SK-N-SH treated with all-trans-retinoic acid at 6 μM for 48 hours (cell line): ENCODE measurements at regions not wholly inside any gene's neighbourhood (a gene's known extent, or its start where the extent isn't known, plus 50 kb on each side); places are given as distances from the start of the nearest gene placed in this dataset.
A peak's percentile ranks its signal among the peaks of the same experiment; 100 is the strongest.

Experiments used
- ATAC-seq: fragments of 200-7000 bp; cut with Tn5 transposase; 3 replicates; pipeline ENCODE4 v1.9.1; 2020; ENCODE audit warnings: mild to moderate bottlenecking, moderate library complexity
- BACH2 ChIP-seq: fragments of 250-450 bp; sonication (Bioruptor Pico); IDR thresholded peaks from 2 replicates; pipeline ENCODE4 v1.9.0; 2021; ENCODE audit warnings: mild to moderate bottlenecking, borderline replicate concordance
- ESRRG ChIP-seq: fragments of 250-450 bp; sonication (Bioruptor Pico); IDR thresholded peaks from 2 replicates; pipeline ENCODE4 v1.6.1; 2021; ENCODE audit warnings: mild to moderate bottlenecking
- GLIS3 ChIP-seq: fragments of 250-450 bp; sonication (Bioruptor Pico); IDR thresholded peaks from 2 replicates; pipeline ENCODE4 v1.5.0; 2020; ENCODE audit warnings: mild to moderate bottlenecking, moderate library complexity
- ISL1 ChIP-seq: fragments of 250-450 bp; sonication (Bioruptor Pico); IDR thresholded peaks from 2 replicates; pipeline ENCODE4 v2.1.2; 2022; ENCODE audit warnings: mild to moderate bottlenecking, moderate library complexity
- OSR1 ChIP-seq: fragments of 250-450 bp; sonication (Bioruptor Pico); IDR thresholded peaks from 2 replicates; pipeline ENCODE4 v1.8.0; 2022; ENCODE audit warnings: moderate library complexity, mild to moderate bottlenecking, inconsistent platforms
- RARB ChIP-seq: fragments of 250-450 bp; sonication (Bioruptor Pico); IDR thresholded peaks from 2 replicates; pipeline ENCODE4 v1.8.0; 2021; ENCODE audit warnings: mild to moderate bottlenecking, moderate library complexity
- SNAI2 ChIP-seq: fragments of 250-450 bp; sonication (Bioruptor Pico); IDR thresholded peaks from 2 replicates; pipeline ENCODE4 v1.5.0; 2020; ENCODE audit warnings: mild to moderate bottlenecking, moderate library complexity
- TCF4 ChIP-seq: fragments of 250-450 bp; sonication (Bioruptor Pico); IDR thresholded peaks from 2 replicates; pipeline ENCODE4 v1.8.0; 2021; ENCODE audit warnings: mild to moderate bottlenecking, moderate library complexity, borderline replicate concordance
- TOX ChIP-seq: fragments of 250-450 bp; sonication (Bioruptor Pico); IDR thresholded peaks from 2 replicates; pipeline ENCODE4 v1.8.0; 2021; ENCODE audit warnings: mild to moderate bottlenecking, moderate library complexity, borderline replicate concordance
- ZNF565 ChIP-seq: fragments of 450-650 bp; formaldehyde crosslinking; conservative IDR thresholded peaks from 2 replicates; pipeline ENCODE4 v1.5.0; 2020; ENCODE audit warnings: low read depth, mild to moderate bottlenecking, moderate library complexity
- TF ChIP-seq, protein P1 (sequence below): fragments of 250-450 bp; sonication (Bioruptor Pico); IDR thresholded peaks from 2 replicates; pipeline ENCODE4 v1.5.1; 2020; ENCODE audit warnings: low read depth, mild to moderate bottlenecking, moderate library complexity
- TF ChIP-seq, protein P2 (sequence below): fragments of 250-450 bp; sonication (Bioruptor Pico); IDR thresholded peaks from 2 replicates; pipeline ENCODE4 v1.8.0; 2020; ENCODE audit warnings: mild to moderate bottlenecking, moderate library complexity, borderline replicate concordance
- TF ChIP-seq, protein P3 (sequence below): fragments of 250-450 bp; sonication (Bioruptor Pico); IDR thresholded peaks from 2 replicates; pipeline ENCODE4 v1.5.1; 2021; ENCODE audit warnings: mild to moderate bottlenecking, moderate library complexity
- TF ChIP-seq, protein P4 (sequence below): fragments of 250-450 bp; sonication (Bioruptor Pico); IDR thresholded peaks from 2 replicates; pipeline ENCODE4 v1.5.0; 2020; ENCODE audit warnings: mild to moderate bottlenecking, moderate library complexity
- TF ChIP-seq, protein P5 (sequence below): fragments of 250-450 bp; sonication (Bioruptor Pico); IDR thresholded peaks from 2 replicates; pipeline ENCODE4 v1.8.0; 2021; ENCODE audit warnings: low read depth, mild to moderate bottlenecking, moderate library complexity, borderline replicate concordance

DNA sequence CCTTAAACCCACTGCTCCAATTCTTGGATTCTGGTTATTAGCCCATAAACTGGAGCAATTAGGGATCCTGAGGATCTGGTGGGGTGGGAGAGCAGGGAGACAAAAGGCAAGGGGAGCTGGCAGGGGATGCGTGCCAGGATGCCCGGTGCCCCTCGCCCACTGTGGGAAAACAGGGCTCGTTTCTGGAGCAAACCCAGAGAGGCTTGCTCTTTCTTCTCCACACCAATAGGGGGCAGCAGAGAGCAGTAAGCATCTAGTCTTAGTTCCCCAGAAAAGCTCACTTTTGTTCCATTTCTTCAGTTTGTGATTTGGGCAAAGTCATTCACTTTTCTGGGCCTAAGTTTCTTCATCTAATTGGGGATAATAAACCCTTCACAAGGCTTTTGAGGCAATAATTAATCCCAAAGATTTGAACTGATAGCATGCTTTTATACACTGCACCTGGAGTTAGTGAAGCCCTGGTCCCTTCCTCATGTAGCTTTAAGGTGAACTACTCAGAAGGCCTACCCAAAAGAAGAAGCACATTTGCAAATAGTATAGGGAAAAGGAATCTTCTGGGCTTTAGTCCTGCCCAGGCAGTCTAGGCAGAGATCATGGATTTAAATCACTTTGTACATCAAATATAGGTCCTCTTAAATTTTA, 160.6 kb upstream of the USP24 start:
- peak; percentile 83 for ATAC-seq
- no peak for TF ChIP-seq ISL1
- TF ChIP-seq, protein P1, sequence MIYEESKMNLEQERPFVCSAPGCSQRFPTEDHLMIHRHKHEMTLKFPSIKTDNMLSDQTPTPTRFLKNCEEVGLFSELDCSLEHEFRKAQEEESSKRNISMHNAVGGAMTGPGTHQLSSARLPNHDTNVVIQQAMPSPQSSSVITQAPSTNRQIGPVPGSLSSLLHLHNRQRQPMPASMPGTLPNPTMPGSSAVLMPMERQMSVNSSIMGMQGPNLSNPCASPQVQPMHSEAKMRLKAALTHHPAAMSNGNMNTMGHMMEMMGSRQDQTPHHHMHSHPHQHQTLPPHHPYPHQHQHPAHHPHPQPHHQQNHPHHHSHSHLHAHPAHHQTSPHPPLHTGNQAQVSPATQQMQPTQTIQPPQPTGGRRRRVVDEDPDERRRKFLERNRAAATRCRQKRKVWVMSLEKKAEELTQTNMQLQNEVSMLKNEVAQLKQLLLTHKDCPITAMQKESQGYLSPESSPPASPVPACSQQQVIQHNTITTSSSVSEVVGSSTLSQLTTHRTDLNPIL (CRISPR knock-in tag) = no peak
- TF ChIP-seq, protein P2, sequence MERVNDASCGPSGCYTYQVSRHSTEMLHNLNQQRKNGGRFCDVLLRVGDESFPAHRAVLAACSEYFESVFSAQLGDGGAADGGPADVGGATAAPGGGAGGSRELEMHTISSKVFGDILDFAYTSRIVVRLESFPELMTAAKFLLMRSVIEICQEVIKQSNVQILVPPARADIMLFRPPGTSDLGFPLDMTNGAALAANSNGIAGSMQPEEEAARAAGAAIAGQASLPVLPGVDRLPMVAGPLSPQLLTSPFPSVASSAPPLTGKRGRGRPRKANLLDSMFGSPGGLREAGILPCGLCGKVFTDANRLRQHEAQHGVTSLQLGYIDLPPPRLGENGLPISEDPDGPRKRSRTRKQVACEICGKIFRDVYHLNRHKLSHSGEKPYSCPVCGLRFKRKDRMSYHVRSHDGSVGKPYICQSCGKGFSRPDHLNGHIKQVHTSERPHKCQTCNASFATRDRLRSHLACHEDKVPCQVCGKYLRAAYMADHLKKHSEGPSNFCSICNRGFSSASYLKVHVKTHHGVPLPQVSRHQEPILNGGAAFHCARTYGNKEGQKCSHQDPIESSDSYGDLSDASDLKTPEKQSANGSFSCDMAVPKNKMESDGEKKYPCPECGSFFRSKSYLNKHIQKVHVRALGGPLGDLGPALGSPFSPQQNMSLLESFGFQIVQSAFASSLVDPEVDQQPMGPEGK (CRISPR knock-in tag) = no peak
- TF ChIP-seq, protein P3, sequence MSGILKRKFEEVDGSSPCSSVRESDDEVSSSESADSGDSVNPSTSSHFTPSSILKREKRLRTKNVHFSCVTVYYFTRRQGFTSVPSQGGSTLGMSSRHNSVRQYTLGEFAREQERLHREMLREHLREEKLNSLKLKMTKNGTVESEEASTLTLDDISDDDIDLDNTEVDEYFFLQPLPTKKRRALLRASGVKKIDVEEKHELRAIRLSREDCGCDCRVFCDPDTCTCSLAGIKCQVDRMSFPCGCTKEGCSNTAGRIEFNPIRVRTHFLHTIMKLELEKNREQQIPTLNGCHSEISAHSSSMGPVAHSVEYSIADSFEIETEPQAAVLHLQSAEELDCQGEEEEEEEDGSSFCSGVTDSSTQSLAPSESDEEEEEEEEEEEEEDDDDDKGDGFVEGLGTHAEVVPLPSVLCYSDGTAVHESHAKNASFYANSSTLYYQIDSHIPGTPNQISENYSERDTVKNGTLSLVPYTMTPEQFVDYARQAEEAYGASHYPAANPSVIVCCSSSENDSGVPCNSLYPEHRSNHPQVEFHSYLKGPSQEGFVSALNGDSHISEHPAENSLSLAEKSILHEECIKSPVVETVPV (CRISPR knock-in tag) = no peak
- no peak for TF ChIP-seq RARB (CRISPR knock-in tag)
- TF ChIP-seq TCF4 = no peak
- no peak for TF ChIP-seq BACH2
- TF ChIP-seq, protein P4, sequence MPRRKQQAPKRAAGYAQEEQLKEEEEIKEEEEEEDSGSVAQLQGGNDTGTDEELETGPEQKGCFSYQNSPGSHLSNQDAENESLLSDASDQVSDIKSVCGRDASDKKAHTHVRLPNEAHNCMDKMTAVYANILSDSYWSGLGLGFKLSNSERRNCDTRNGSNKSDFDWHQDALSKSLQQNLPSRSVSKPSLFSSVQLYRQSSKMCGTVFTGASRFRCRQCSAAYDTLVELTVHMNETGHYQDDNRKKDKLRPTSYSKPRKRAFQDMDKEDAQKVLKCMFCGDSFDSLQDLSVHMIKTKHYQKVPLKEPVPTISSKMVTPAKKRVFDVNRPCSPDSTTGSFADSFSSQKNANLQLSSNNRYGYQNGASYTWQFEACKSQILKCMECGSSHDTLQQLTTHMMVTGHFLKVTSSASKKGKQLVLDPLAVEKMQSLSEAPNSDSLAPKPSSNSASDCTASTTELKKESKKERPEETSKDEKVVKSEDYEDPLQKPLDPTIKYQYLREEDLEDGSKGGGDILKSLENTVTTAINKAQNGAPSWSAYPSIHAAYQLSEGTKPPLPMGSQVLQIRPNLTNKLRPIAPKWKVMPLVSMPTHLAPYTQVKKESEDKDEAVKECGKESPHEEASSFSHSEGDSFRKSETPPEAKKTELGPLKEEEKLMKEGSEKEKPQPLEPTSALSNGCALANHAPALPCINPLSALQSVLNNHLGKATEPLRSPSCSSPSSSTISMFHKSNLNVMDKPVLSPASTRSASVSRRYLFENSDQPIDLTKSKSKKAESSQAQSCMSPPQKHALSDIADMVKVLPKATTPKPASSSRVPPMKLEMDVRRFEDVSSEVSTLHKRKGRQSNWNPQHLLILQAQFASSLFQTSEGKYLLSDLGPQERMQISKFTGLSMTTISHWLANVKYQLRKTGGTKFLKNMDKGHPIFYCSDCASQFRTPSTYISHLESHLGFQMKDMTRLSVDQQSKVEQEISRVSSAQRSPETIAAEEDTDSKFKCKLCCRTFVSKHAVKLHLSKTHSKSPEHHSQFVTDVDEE (CRISPR knock-in tag) = no peak
- TF ChIP-seq, all 23 proteins: peak for 0

DNA sequence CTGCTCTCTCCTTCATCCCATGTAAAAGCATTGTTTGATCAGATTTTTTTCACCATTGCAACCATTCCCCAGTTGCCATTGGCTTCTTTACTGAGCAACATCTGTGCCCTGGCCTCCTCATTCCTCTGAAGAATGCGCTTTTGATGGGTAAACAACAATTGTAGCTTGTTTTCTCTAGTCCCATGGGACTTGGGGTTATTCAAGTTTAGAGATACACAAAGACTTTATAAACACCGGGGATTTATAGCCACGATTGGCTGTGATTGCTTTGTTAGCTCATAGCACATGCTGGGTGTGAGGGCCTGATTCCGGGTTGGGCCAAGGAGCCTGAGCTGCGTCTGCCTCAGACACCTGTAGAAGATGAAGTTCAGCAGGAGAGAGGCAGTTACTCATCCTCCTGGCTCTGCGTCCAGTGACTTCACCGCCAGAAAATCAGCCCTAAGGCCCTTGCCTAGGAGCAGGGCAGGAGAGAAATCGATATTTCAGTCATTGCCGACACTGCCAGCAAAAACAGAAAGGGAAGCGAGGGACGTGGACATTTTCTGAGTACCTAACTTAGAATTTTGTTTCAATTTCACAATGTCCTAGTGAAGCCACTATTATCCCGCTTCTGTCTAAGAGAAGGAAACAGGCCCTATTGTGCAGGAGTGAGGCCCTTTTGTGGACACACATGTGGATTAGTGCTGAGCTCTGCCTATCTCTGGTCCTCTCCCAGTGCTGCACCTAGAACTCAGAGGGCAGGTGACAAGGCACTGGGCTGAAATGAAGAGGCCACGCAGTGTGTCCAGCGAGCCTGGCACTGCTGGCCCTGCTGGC, 159.8 kb upstream of the USP24 start:
- TF ChIP-seq GLIS3 (CRISPR knock-in tag) (no peak), BACH2 (no peak), SNAI2 (CRISPR knock-in tag) (no peak), OSR1 (CRISPR knock-in tag) (no peak), ESRRG (no peak), ZNF565 (no peak), TOX (CRISPR knock-in tag) (no peak), ISL1 (no peak), TCF4 (no peak), RARB (CRISPR knock-in tag) (no peak)
- TF ChIP-seq, protein P3 (CRISPR knock-in tag) = no peak
- TF ChIP-seq, protein P4 (CRISPR knock-in tag) = no peak
- TF ChIP-seq, protein P5, sequence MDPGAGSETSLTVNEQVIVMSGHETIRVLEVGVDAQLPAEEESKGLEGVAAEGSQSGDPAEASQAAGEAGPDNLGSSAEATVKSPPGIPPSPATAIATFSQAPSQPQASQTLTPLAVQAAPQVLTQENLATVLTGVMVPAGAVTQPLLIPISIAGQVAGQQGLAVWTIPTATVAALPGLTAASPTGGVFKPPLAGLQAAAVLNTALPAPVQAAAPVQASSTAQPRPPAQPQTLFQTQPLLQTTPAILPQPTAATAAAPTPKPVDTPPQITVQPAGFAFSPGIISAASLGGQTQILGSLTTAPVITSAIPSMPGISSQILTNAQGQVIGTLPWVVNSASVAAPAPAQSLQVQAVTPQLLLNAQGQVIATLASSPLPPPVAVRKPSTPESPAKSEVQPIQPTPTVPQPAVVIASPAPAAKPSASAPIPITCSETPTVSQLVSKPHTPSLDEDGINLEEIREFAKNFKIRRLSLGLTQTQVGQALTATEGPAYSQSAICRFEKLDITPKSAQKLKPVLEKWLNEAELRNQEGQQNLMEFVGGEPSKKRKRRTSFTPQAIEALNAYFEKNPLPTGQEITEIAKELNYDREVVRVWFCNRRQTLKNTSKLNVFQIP (CRISPR knock-in tag) = no peak
- TF ChIP-seq, protein P1 (CRISPR knock-in tag) = no peak
- TF ChIP-seq, protein P2 (CRISPR knock-in tag) = no peak
- ATAC-seq = peak; percentile 39
